OCI-LY3 (cell line): ENCODE measurements at regions not wholly inside any gene's neighbourhood (a gene's known extent, or its start where the extent isn't known, plus 50 kb on each side); places are given as distances from the start of the nearest gene placed in this dataset.

Experiments
- EZH2phosphoT487 ChIP-seq: fragments of 200-600 bp; shearing (Covaris generic); IDR thresholded peaks from 2 replicates; pipeline ENCODE4 v1.6.1; 2018; ENCODE audit warnings: antibody characterized with exemption, mixed run types, low read depth
- TF ChIP-seq, protein P1 (sequence below): fragments of 200-600, 300-600 bp; sonication (generic); IDR thresholded peaks from 2 replicates; pipeline ENCODE4 v1.5.1; 2014; ENCODE audit warnings: antibody characterized with exemption, low read length, low read depth

GRCh38 chr13:80083081-80083852 is 257.7 kb downstream of the SPRY2 start:
- TF ChIP-seq, protein P1, sequence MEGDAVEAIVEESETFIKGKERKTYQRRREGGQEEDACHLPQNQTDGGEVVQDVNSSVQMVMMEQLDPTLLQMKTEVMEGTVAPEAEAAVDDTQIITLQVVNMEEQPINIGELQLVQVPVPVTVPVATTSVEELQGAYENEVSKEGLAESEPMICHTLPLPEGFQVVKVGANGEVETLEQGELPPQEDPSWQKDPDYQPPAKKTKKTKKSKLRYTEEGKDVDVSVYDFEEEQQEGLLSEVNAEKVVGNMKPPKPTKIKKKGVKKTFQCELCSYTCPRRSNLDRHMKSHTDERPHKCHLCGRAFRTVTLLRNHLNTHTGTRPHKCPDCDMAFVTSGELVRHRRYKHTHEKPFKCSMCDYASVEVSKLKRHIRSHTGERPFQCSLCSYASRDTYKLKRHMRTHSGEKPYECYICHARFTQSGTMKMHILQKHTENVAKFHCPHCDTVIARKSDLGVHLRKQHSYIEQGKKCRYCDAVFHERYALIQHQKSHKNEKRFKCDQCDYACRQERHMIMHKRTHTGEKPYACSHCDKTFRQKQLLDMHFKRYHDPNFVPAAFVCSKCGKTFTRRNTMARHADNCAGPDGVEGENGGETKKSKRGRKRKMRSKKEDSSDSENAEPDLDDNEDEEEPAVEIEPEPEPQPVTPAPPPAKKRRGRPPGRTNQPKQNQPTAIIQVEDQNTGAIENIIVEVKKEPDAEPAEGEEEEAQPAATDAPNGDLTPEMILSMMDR: no peak
- TF ChIP-seq EZH2phosphoT487: no peak
